NT2/D1 (cell line): ENCODE measurements at regions not wholly inside any gene's neighbourhood (a gene's known extent, or its start where the extent isn't known, plus 50 kb on each side); places are given as distances from the start of the nearest gene placed in this dataset.
A peak's percentile ranks its signal among the peaks of the same experiment; 100 is the strongest.

Experiments used
- DNase-seq: peaks from one replicate; pipeline ENCODE4 v3.0.0-alpha.2; 2011; ENCODE audit warnings: low read depth, low spot score
- H3K27me3 ChIP-seq: 2 replicates; pipeline ENCODE4 v1.6.0; 2011; ENCODE audit warnings: mild to moderate bottlenecking; ENCODE audit not compliant: insufficient read length, insufficient read depth
- H3K36me3 ChIP-seq: 2 replicates; pipeline ENCODE4 v1.6.1; 2011; ENCODE audit warnings: mild to moderate bottlenecking, low read length, mixed read lengths; ENCODE audit not compliant: insufficient read depth, insufficient read length
- H3K4me1 ChIP-seq: 2 replicates; pipeline ENCODE4 v1.5.1; 2011; ENCODE audit not compliant: insufficient read depth, insufficient read length
- H3K4me3 ChIP-seq: 2 replicates; pipeline ENCODE4 v1.5.1; 2011; ENCODE audit warnings: low read depth; ENCODE audit not compliant: insufficient read length
- H3K9ac ChIP-seq: 2 replicates; pipeline ENCODE4 v1.6.0; 2011; ENCODE audit warnings: low read depth; ENCODE audit not compliant: insufficient read length
- H3K9me3 ChIP-seq: 2 replicates; pipeline ENCODE4 v1.5.1; 2011; ENCODE audit warnings: mild to moderate bottlenecking, low read length; ENCODE audit not compliant: insufficient read depth
- SUZ12 ChIP-seq: IDR thresholded peaks from 2 replicates; pipeline ENCODE4 v1.6.1; 2011; ENCODE audit not compliant: insufficient read length, insufficient read depth; ENCODE audit errors: extremely low read depth
- YY1 ChIP-seq: IDR thresholded peaks from 2 replicates; pipeline ENCODE4 v1.6.1; 2011; ENCODE audit not compliant: insufficient read length, insufficient read depth
- ZNF274 ChIP-seq: IDR thresholded peaks from 2 replicates; pipeline ENCODE4 v1.6.1; 2011; ENCODE audit warnings: mild to moderate bottlenecking, low read depth, low read length

GRCh38 chr7:46147871-46148270 lies 226.8 kb upstream of the IGFBP3 start:
- H3K9ac ChIP-seq = no peak overlapping the region
- no peaks in the 10 kb centered on the region for H3K27me3 ChIP-seq
- H3K4me3 ChIP-seq = no peak overlapping the region
- TF ChIP-seq ZNF274 = no peak
- no peak for TF ChIP-seq YY1
- no peak for TF ChIP-seq SUZ12
- H3K36me3 ChIP-seq = no peaks in the 10 kb centered on the region
- 0 out of 2 replicates have a peak, but pooled peaks cover 5% of the 10 kb centered on the region for H3K9me3 ChIP-seq
- no peak for DNase-seq
- H3K4me1 ChIP-seq = peaks cover 5% of the 10 kb centered on the region

GRCh38 chr7:46146454-46147255 lies 225.6 kb upstream of the IGFBP3 start:
- no peak for DNase-seq
- H3K36me3 ChIP-seq = no peaks in the 10 kb centered on the region
- no peak overlapping the region for H3K4me3 ChIP-seq
- peaks cover 5% of the 10 kb centered on the region for H3K4me1 ChIP-seq
- TF ChIP-seq YY1 (no peak), ZNF274 (no peak), SUZ12 (no peak)
- 0 out of 2 replicates have a peak, but pooled peaks cover 5% of the 10 kb centered on the region for H3K9me3 ChIP-seq
- no peaks in the 10 kb centered on the region for H3K27me3 ChIP-seq
- no peak overlapping the region for H3K9ac ChIP-seq

- no peak overlapping the region for H3K9ac ChIP-seq
- no peak for TF ChIP-seq ZNF274
Observed at GRCh38 chr7:46145412-46145811, 224.3 kb upstream of the IGFBP3 start.

GRCh38 chr7:46143949-46144917 lies 223.2 kb upstream of the IGFBP3 start:
- TF ChIP-seq YY1 = no peak
- no peak for TF ChIP-seq SUZ12
- no peak for TF ChIP-seq ZNF274
- Histone ChIP-seq H3K27me3 (no peaks in the 10 kb centered on the region), H3K36me3 (no peaks in the 10 kb centered on the region), H3K4me3 (no peak overlapping the region), H3K9me3 (0 out of 2 replicates have a peak, but pooled peaks cover 5% of the 10 kb centered on the region), H3K9ac (no peak overlapping the region), H3K4me1 (peaks cover 5% of the 10 kb centered on the region)
- DNase-seq = no peak

More at GRCh38 chr7:46145412-46145811, 224.3 kb upstream of the IGFBP3 start:
- DNase-seq = peak; percentile 94
- Histone ChIP-seq H3K9me3 (0 out of 2 replicates have a peak, but pooled peaks cover 5% of the 10 kb centered on the region), H3K4me1 (peaks cover 5% of the 10 kb centered on the region), H3K27me3 (no peaks in the 10 kb centered on the region), H3K4me3 (no peak overlapping the region), H3K36me3 (no peaks in the 10 kb centered on the region)

GRCh38 chr7:46143421-46143820 lies 222.3 kb upstream of the IGFBP3 start:
- Histone ChIP-seq H3K9me3 (0 out of 2 replicates have a peak, but pooled peaks cover 5% of the 10 kb centered on the region), H3K27me3 (no peaks in the 10 kb centered on the region), H3K36me3 (no peaks in the 10 kb centered on the region), H3K9ac (no peak overlapping the region), H3K4me3 (no peak overlapping the region), H3K4me1 (peaks cover 5% of the 10 kb centered on the region)
- TF ChIP-seq YY1 (no peak), ZNF274 (no peak), SUZ12 (no peak)
- DNase-seq = no peak

GRCh38 chr7:46139079-46139478 lies 218.0 kb upstream of the IGFBP3 start:
- no peak for TF ChIP-seq YY1
- no peak for TF ChIP-seq SUZ12
- no peak for TF ChIP-seq ZNF274
- Histone ChIP-seq H3K36me3 (no peaks in the 10 kb centered on the region), H3K9ac (no peak overlapping the region), H3K4me3 (no peak overlapping the region), H3K4me1 (no peaks in the 10 kb centered on the region), H3K9me3 (no peaks in the 10 kb centered on the region), H3K27me3 (no peaks in the 10 kb centered on the region)
- DNase-seq = no peak

DNA sequence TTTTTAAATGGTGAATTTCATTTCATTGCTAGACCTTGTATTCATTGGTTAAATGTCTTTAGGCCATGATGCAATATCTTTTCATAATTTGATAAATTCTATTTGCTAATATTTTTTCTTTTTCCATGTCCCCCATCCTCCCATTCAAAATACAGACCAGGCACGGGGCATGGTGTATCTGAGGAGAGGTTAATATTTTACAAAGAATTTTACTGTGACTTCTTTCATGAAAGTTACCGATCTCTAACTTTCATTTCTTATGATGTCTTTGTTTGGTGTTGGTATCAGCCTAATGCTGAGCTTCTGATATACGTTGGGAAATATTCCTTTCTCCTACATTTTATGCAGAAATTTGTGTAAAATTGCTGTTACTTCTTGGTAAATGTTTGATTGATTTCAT lies 216.7 kb upstream of the IGFBP3 start:
- no peaks in the 10 kb centered on the region for H3K27me3 ChIP-seq
- H3K9me3 ChIP-seq = no peaks in the 10 kb centered on the region
- H3K4me3 ChIP-seq = no peak overlapping the region
- DNase-seq = no peak
- H3K9ac ChIP-seq = no peak overlapping the region
- H3K4me1 ChIP-seq = no peaks in the 10 kb centered on the region
- no peaks in the 10 kb centered on the region for H3K36me3 ChIP-seq
- TF ChIP-seq SUZ12 = no peak
- TF ChIP-seq ZNF274 = no peak
- TF ChIP-seq YY1 = no peak
